Astrocyte of the cerebellum (primary cell): ENCODE measurements at regions not wholly inside any gene's neighbourhood (a gene's known extent, or its start where the extent isn't known, plus 50 kb on each side); places are given as distances from the start of the nearest gene placed in this dataset.

Source experiments
- DNase-seq: peaks from one replicate; pipeline ENCODE4 v3.0.0-alpha.2; 2011; ENCODE audit warnings: low read depth
- H3K4me3 ChIP-seq: 2 replicates; pipeline ENCODE4 v1.5.1; 2011; ENCODE audit warnings: mild to moderate bottlenecking, low read depth, low read length, moderate library complexity
- in situ Hi-C: cut with HindIII; loops from 2 replicates; pipeline ENCODE4 v1.10.0; 2017; ENCODE audit warnings: low sequenced_read_pairs
- TF ChIP-seq, protein P1 (sequence below): IDR thresholded peaks from 2 replicates; pipeline ENCODE4 v1.5.1; 2012; ENCODE audit warnings: low read length, low read depth, moderate library complexity, mild to moderate bottlenecking; ENCODE audit errors: missing control alignments

DNA sequence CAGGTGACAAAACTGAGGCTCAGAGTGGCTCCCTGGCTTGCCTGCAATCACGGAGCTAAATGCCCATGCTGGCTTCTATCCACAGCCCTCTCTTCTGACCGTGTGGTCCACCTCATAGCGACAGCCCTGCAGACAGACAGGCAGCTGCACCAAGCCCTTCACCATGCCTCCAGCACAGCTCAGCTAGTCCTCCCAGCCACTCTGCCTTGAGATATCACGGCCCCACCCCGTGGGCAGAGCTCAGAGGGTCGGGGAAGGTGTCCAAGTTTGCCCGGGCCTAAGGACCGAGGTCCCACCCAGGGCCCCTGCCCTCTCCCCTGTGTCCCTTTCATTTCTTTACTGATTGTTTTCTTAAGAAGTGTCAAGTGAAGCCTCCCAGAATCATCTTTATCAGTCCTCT, 128.2 kb upstream of the GLI2 start:
- no peak overlapping the region for H3K4me3 ChIP-seq
- no peak for DNase-seq
- TF ChIP-seq, protein P1, sequence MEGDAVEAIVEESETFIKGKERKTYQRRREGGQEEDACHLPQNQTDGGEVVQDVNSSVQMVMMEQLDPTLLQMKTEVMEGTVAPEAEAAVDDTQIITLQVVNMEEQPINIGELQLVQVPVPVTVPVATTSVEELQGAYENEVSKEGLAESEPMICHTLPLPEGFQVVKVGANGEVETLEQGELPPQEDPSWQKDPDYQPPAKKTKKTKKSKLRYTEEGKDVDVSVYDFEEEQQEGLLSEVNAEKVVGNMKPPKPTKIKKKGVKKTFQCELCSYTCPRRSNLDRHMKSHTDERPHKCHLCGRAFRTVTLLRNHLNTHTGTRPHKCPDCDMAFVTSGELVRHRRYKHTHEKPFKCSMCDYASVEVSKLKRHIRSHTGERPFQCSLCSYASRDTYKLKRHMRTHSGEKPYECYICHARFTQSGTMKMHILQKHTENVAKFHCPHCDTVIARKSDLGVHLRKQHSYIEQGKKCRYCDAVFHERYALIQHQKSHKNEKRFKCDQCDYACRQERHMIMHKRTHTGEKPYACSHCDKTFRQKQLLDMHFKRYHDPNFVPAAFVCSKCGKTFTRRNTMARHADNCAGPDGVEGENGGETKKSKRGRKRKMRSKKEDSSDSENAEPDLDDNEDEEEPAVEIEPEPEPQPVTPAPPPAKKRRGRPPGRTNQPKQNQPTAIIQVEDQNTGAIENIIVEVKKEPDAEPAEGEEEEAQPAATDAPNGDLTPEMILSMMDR, result no peak
- in situ Hi-C loops, result no loop called here

DNA sequence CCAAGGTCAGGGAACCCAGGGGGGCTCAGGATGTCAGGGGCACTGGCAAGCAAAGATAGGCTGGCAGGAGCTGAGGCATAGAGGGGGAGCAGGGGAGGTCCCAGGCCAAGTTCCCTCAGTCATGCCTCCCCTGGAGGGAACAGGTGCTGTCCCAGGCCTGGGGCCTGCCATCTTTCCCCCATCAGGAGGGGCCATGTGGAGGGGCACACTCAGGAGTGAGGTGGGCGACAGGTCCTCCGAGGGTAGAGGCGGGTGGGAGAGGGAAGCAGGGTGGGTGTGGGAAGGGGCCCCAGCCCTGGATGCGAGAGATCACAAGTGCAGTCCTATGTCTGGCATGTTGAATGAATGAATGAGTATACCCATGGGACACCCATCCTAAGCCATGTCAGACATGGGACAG, 127.7 kb upstream of the GLI2 start:
- DNase-seq, result no peak
- H3K4me3 ChIP-seq, result no peak overlapping the region
- TF ChIP-seq, protein P1, result no peak
- in situ Hi-C loops, result no loop called here

DNA sequence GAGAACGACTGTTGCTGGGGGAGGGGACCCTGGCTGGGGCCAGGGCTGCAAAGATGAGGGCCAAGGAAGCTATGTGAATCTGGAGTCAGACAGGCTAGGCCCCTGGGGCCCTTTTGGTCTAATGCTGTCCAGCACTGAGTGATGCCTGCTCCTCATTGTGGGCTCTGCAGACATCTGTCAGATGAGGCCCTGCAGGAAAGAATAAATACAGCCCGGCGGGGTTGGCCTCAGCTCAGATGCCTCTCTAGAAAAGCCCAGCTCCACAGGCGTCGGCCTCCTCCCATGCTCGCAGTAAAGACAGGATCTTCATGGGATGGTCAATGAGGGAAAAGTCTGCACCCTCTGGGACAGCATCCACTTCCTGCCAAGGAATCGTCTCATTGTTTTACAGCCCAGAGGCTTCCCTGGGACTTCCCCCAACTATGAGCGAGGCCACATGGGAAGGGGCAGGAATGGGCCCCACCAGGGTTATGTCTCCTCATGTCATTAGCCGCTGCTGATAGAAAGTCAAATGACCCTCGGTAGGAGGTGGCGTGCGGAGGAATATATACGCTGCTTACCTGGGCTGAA, 125.8 kb upstream of the GLI2 start:
- H3K4me3 ChIP-seq, result no peak overlapping the region
- no peak for DNase-seq
- in situ Hi-C loops, result no loop called here
- TF ChIP-seq, protein P1, result no peak

DNA sequence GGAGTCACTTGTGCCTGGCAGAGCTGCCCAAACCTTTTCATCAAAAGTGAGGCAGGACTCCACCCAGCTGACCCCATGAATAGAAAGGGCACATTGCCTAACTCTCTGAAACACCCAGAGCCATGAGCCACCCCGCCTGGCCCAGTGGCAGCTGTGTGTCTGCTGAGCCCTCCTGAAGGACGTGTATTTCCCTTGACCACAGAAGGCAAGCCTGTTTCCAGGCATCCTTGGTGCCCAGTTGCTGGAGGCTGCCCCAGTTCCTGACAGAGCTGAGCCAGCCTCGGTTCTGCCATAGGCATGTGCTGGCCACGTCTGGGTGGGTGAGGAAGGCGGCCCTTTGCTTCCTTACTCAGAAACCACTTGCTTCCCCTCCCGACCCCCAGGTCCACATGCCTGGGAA, 124.7 kb upstream of the GLI2 start:
- TF ChIP-seq, protein P1, result no peak
- no peak for DNase-seq
- in situ Hi-C loops, result no loop called here
- no peak overlapping the region for H3K4me3 ChIP-seq

DNA sequence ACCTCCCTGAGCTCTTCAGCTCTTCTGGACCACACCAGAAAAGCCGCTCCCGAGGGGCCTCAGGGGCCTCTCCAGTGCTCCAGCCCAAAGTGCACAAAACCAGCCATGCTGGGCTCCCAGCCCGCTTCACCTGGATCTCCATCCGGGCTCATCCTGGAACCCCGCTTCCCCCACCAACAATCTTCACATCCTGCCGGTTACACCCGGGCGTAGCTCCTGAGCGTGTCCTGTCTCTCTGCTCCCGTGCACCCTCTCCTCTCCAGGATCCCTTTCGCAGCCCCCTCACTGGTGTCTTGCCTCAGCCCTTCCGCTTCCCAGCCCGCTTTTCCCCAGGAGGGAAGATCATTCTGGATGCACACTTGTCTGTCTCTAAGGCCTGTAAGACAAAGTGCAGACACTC, 123.7 kb upstream of the GLI2 start:
- in situ Hi-C loops, result no loop called here
- DNase-seq, result no peak
- TF ChIP-seq, protein P1, result no peak

DNA sequence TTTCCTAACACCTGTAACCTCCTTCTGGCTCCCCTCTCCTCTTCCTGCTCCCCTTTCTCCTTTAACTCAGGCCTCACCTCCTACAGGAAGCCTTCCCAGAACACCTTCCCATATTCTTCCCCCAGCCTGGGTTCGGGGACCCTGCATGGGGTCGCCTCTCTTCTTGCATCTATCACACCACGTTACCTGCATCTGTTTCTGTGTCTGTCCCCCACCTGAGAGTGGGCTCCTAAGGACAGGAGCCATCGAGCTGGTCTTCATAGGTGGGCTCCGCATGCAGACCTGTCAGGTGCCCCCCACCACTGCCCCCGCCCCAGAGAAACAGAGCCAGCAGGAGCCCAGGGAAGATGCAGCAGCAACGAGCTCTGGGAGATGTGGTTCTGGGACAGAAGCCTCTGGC, 123.2 kb upstream of the GLI2 start:
- H3K4me3 ChIP-seq, result no peak overlapping the region
- in situ Hi-C loops, result no loop called here
- TF ChIP-seq, protein P1, result no peak
- no peak for DNase-seq

More for the DNA sequence above, 123.7 kb upstream of the GLI2 start:
- H3K4me3 ChIP-seq, result no peak overlapping the region

DNA sequence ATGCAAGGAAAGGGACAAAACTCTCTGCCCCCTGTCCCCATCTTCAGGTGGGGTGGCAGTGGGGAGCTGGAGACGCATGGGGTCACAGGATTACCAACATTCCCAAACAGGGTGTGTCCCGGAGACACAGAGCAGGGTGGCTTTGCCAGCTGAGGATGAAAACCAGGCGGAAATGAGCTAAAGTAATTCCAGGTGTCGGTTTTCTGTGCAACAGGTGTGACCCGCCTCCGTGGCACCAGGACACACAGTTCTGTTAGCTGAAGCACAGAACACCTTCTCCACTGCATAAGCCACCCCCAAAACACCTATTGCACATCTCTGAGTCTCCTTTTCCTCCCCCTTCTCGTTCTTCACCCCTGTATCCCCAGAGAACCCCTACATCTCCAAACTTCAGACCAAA, 122.7 kb upstream of the GLI2 start:
- TF ChIP-seq, protein P1, result no peak
- no peak overlapping the region for H3K4me3 ChIP-seq
- in situ Hi-C loops, result no loop called here
- no peak for DNase-seq
